ENCODE measurements at regions not wholly inside any gene's neighbourhood (a gene's known extent, or its start where the extent isn't known, plus 50 kb on each side); places are given as distances from the start of the nearest gene placed in this dataset.

- TF ChIP-seq EZH2 (IDR thresholded peaks at IDR 0.05; ENCODE audit: insufficient read depth, poor library complexity, severe bottlenecking) (no peak), EZH2phosphoT487 (IDR thresholded peaks at IDR 0.05; ENCODE audit: insufficient read depth, low read depth) (no peak)
Measured at GRCh38 chr1:221606256-221606655, 135.6 kb downstream of the DUSP10 start.
